Thymus (tissue), 11 donors: ENCODE measurements at regions not wholly inside any gene's neighbourhood (a gene's known extent, or its start where the extent isn't known, plus 50 kb on each side); places are given as distances from the start of the nearest gene placed in this dataset.

Experiments
- DNase-seq, 9 donors: peaks; one replicate each; pipeline ENCODE4 v3.0.0-alpha.2; 2013; ENCODE audit warnings: low spot score in 9 of 9, low read depth in 6 of 9, missing footprints in 1 of 9
- H3K27ac ChIP-seq, 2 donors: one replicate each; pipeline ENCODE4 v1.5.1; 2013; ENCODE audit warnings: control low read depth in 1 of 2, low read depth in 1 of 2, low read length in 1 of 2, mild to moderate bottlenecking in 1 of 2, moderate library complexity in 1 of 2
- H3K27me3 ChIP-seq, 2 donors: one replicate each; pipeline ENCODE4 v1.5.1; 2013; ENCODE audit warnings: low read length in 1 of 2; ENCODE audit not compliant: control insufficient read depth in 2 of 2, insufficient read depth in 1 of 2
- H3K36me3 ChIP-seq, 2 donors: one replicate each; pipeline ENCODE4 v1.5.1; 2013; ENCODE audit warnings: low read length in 1 of 2, mild to moderate bottlenecking in 1 of 2, moderate library complexity in 1 of 2; ENCODE audit not compliant: control insufficient read depth in 2 of 2, insufficient read depth in 2 of 2
- H3K4me1 ChIP-seq, 2 donors: one replicate each; pipeline ENCODE4 v1.5.1; 2013; ENCODE audit warnings: low read length in 2 of 2; ENCODE audit not compliant: control insufficient read depth in 2 of 2, insufficient read depth in 2 of 2
- H3K4me3 ChIP-seq, 2 donors: one replicate each; pipeline ENCODE4 v1.5.1; 2013; ENCODE audit warnings: low read length in 2 of 2, control low read depth in 1 of 2, mild to moderate bottlenecking in 1 of 2
- H3K9me3 ChIP-seq, 2 donors: one replicate each; pipeline ENCODE4 v1.5.1; 2013; ENCODE audit warnings: low read length in 1 of 2, mild to moderate bottlenecking in 1 of 2; ENCODE audit not compliant: control insufficient read depth in 2 of 2, insufficient read depth in 1 of 2
- WGBS: extraction: QIAGEN DNeasy Blood & Tissue Kit; methylation state at CpG from one replicate; pipeline ENCODE4 v1.1.7; 2013; 5-methylcytosine and 5-hydroxymethylcytosine counted together
- donor health status: healthy.

DNA sequence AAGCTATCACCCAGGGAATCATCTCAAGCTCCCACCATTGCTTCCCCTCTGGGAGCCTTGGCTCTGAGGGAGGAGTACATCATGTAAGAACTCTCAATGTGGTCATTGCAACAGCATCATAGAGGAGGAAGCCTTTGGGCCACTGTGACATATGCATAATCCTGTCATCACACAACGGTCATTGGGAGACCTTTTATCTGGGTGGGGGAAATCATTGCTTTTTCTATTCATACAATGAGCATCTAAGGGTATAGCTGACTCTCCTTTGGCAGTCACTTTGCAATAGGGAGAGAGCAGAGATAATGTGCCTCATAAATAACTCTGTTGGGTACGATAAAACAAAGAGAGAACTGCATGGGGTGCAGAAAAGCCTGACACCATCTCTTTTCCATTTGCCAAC is 155.2 kb upstream of the KCNIP4 start:
- Histone ChIP-seq H3K4me1 (no peaks in the 10 kb centered on the region), H3K9me3 (no peaks in the 10 kb centered on the region)
- WGBS = 75% methylated on average over 2 of the region's 2 CpGs

DNA sequence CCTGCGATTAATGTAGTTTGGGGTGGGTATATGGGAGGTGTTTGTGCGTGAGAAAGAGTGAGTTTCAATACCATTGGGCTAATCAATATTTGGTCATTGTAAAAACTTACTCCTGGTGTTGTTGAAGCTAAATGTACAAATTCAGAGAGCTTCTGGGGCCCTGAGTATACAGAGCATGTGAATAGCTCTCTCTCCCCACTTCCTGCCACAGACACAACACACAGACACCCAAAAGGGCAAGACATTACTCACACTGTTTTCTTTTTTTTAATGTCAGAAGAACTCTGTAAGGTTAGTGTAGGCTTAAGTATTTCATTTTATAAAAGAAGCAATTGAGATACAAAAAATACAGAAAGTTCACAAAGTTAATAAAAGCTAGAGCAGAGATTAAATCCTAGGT is 151.3 kb upstream of the KCNIP4 start:
- H3K9me3 ChIP-seq = no peaks in the 10 kb centered on the region
- no peaks in the 10 kb centered on the region for H3K4me1 ChIP-seq
- H3K36me3 ChIP-seq = no peaks in the 10 kb centered on the region
- H3K27ac ChIP-seq = no peak overlapping the region
- no peaks in the 10 kb centered on the region for H3K27me3 ChIP-seq
- no peak overlapping the region for H3K4me3 ChIP-seq
- DNase-seq = peak in 4 of 9 donors; percentile 2 to 16 (median 3)
- WGBS = 91% methylated on average over 2 of the region's 2 CpGs

More for the DNA sequence above, 155.2 kb upstream of the KCNIP4 start:
- Histone ChIP-seq H3K27me3 (no peaks in the 10 kb centered on the region), H3K27ac (no peak overlapping the region), H3K36me3 (no peaks in the 10 kb centered on the region), H3K4me3 (no peak overlapping the region)
- DNase-seq = no peak

DNA sequence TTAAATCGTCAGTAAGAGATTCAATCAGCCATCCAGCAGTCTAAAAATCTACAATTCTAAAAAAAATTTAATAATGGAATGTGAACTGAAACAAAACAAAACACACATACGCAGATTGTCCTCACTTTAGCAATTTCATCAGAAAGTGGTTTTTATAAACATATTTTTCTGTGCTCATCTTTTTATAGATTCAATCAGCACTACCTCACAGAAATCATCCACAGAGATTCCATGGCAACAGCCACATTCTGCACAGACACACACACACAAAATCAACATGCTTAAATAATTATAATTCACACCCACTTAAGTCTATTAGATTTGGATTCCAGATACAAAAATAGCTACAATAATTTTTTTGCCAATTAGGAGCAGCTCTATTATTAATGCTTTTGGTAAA is 149.0 kb upstream of the KCNIP4 start:
- Histone ChIP-seq H3K9me3 (no peaks in the 10 kb centered on the region), H3K27me3 (no peaks in the 10 kb centered on the region), H3K36me3 (no peaks in the 10 kb centered on the region), H3K27ac (no peak overlapping the region), H3K4me1 (no peaks in the 10 kb centered on the region), H3K4me3 (no peak overlapping the region)
- 87% methylated on average over 2 of the region's 2 CpGs for WGBS
- no peak for DNase-seq

DNA sequence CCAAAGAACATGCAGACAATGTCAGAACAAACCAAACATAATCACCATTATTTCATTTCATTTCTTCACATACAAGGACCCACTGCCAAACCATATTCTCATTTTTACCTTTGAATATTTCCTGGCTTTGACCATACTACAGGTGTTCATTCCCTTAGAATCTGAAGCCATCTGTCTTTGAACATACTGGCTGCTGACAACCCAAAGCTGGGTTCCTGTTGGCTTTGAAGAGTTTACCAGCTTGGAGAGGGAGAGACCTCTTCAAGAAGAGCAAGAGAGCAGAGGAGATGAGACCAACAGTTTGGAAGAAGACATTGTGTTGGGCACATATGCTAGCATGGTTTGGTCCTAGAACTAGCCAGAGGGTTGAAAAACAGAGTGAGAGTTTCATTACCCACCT is 145.6 kb upstream of the KCNIP4 start:
- H3K9me3 ChIP-seq = no peaks in the 10 kb centered on the region
- no peaks in the 10 kb centered on the region for H3K36me3 ChIP-seq
- no peaks in the 10 kb centered on the region for H3K27me3 ChIP-seq
- H3K27ac ChIP-seq = no peak overlapping the region
- H3K4me1 ChIP-seq = no peaks in the 10 kb centered on the region
- DNase-seq = no peak
- H3K4me3 ChIP-seq = no peak overlapping the region

DNA sequence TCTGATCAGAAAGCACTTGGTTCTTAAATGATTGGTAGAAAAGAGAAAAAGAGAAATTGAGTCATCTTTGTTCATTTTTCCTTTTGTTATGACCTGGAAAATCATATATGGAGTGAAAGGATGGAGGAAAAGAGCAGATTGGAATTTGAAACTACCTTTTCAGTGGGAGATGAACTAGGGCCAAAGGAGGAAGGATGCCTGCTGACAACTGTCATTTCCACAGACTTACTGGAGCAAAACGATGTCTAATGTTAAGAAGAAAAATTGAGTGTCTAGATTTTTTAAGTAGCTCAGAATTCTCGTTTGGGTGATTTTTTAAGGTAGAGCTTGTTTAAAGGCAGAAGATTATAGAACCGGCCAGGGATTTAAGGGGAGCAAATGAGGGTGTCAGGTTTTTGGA is 144.6 kb upstream of the KCNIP4 start:
- H3K36me3 ChIP-seq = no peaks in the 10 kb centered on the region

DNA sequence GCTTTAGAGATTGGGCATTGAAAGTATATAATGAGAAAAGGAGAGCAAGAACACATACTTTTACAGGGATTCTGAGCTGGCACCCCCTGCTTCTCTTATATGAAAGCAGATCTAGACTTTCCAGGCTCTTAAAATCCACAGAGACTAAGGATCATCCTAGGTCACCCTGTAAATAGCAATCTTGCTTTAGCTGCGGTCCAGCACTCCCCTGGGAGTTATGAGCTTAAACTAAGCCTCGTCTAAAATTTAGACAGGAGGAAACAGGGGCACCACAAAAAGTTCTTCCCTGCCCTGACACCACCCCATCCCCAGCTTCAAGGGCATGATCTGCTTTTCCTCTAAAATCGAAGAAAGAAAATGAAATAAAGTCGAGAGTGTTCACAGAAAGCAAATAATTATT is 143.3 kb upstream of the KCNIP4 start:
- WGBS = 81% methylated on average over 4 of the region's 4 CpGs
- no peaks in the 10 kb centered on the region for H3K9me3 ChIP-seq
- H3K4me3 ChIP-seq = no peak overlapping the region
- no peaks in the 10 kb centered on the region for H3K36me3 ChIP-seq
- H3K27me3 ChIP-seq = no peaks in the 10 kb centered on the region
- no peak for DNase-seq
- no peaks in the 10 kb centered on the region for H3K4me1 ChIP-seq
- no peak overlapping the region for H3K27ac ChIP-seq

More for the DNA sequence above, 144.6 kb upstream of the KCNIP4 start:
- no peaks in the 10 kb centered on the region for H3K9me3 ChIP-seq
- H3K4me3 ChIP-seq = no peak overlapping the region
- H3K27ac ChIP-seq = no peak overlapping the region
- 87% methylated on average over 3 of the region's 3 CpGs for WGBS
- no peaks in the 10 kb centered on the region for H3K4me1 ChIP-seq
- no peak for DNase-seq
- H3K27me3 ChIP-seq = no peaks in the 10 kb centered on the region

DNA sequence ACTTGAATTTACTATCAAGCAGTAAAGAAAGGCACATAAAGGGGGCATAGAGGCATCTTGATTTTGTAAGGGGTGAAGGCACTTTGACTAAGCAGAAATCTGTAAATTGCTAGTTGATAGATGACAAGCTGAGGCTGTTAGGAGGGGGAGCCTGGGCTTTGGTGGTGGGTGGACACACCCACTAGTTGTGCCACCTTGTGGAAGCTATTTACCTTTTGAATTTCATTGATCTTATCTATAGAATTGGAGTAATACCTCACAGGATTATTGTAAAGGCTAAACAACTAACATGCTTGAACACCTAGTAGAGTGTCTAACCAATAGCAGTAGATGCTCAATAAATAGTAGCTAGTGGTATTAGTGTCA is 142.8 kb upstream of the KCNIP4 start:
- H3K27ac ChIP-seq = no peak overlapping the region
- H3K9me3 ChIP-seq = no peaks in the 10 kb centered on the region
- no peaks in the 10 kb centered on the region for H3K36me3 ChIP-seq
- no peaks in the 10 kb centered on the region for H3K4me1 ChIP-seq
- H3K27me3 ChIP-seq = no peaks in the 10 kb centered on the region
- no peak for DNase-seq
- H3K4me3 ChIP-seq = no peak overlapping the region

DNA sequence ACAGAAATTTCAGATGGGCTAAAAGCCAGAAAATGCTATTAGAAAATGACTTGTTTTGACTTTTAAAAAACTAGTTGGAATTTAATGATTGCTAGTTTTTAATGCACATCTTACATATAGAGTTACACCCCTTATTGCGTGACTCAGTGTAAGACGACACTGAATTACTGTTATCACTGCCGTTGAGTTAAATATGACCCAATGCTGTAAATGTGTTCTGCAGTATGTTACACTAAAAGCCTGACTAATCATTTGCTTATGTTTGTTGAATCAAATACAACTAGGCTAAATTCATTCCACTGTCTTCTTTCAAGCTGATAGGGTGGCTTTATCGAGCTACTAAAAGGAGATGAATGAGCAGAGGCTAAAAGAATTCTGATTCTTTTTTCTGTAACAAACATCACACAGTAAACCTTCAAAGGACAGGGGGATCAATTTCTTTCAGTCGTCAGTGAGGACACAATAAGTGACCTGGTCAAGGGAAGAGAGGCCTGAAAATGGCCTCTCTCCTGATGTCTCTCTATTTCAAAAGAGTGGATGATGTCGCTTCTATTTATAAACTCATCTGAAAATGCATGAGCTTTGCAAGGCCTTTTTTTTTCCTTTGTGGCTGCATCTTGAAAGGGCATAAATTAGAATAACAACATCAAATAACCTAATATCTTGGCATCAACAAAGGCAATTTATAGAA is 142.2 kb upstream of the KCNIP4 start:
- H3K4me3 ChIP-seq = no peak overlapping the region
- no peaks in the 10 kb centered on the region for H3K4me1 ChIP-seq
- no peaks in the 10 kb centered on the region for H3K27me3 ChIP-seq
- DNase-seq = no peak
- WGBS = 85% methylated on average over 6 of the region's 6 CpGs
- no peak overlapping the region for H3K27ac ChIP-seq
- no peaks in the 10 kb centered on the region for H3K36me3 ChIP-seq
- H3K9me3 ChIP-seq = no peaks in the 10 kb centered on the region

DNA sequence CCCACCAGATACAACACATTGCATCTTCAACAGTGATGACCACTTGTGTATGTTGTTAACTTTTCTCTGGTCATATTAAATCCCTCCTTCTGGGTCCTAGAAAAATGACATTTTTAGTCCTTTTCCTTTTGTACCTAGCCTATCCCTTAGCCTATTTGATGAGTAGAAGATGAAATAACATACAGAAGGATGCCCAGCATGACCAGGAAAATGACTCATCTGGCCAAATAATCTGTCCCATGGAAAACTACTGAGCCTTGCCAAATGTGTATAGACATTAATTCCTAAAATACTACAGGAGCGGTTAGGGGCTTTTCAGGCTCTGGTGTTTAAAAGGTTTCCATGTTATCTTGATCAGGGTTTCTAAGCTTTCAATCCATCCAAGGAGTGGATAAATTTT is 129.0 kb upstream of the KCNIP4 start:
- Histone ChIP-seq H3K9me3 (no peaks in the 10 kb centered on the region), H3K4me1 (no peaks in the 10 kb centered on the region), H3K27me3 (no peaks in the 10 kb centered on the region), H3K4me3 (no peak overlapping the region), H3K27ac (no peak overlapping the region), H3K36me3 (no peaks in the 10 kb centered on the region)
- no peak for DNase-seq
- WGBS = 96% methylated on average over 1 of the region's 1 CpG

DNA sequence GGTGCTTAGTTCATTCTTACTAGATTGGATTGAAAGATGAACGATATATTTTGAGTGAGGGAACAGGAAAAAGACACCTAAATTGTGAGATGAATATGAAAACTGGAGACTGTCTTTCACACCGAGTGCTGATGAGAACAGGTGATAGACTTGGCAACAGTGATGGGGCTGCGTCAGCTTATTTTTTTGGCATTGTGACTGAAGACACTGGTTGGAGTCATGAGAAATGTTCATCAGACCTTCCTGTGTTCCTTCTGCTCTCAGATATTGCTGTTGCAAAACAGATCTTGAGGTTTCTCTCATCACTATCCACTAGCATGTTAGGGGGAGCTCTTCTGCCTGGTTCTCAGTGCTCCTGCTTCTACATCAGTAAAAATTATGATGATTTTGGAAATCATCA is 124.2 kb upstream of the KCNIP4 start:
- no peak for DNase-seq
- WGBS = 92% methylated on average over 3 of the region's 3 CpGs

More for the DNA sequence above, 124.2 kb upstream of the KCNIP4 start:
- Histone ChIP-seq H3K4me1 (no peaks in the 10 kb centered on the region), H3K27ac (no peak overlapping the region), H3K4me3 (no peak overlapping the region), H3K36me3 (no peaks in the 10 kb centered on the region), H3K27me3 (no peaks in the 10 kb centered on the region), H3K9me3 (no peaks in the 10 kb centered on the region)
